GM21528 (cell line): ENCODE measurements at regions not wholly inside any gene's neighbourhood (a gene's known extent, or its start where the extent isn't known, plus 50 kb on each side); places are given as distances from the start of the nearest gene placed in this dataset.

Experiments used
- ATAC-seq: cut with Tn5 transposase; IDR thresholded peaks from one replicate; pipeline ENCODE4 v1.9.1; 2021; ENCODE audit warnings: mild to moderate bottlenecking, moderate library complexity; ENCODE audit not compliant: unreplicated experiment, low FRiP score

DNA sequence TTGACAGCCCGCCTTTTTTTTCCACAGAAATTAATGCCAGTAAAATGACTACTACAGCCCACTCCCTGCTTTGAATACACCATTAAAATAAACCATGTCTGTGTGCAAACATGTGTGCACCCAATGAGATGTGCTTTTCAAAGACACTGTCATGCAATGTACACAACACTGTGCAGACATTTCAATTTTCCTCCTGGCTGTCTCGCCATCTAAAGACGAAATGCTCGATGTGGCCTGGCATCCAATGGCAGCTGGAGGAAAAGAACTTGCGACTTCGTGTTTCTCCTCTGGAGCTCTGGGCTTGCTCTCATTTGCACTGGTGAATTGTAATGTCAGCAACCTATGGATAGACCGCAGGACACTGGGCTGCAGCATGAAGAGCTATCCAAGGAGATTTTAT is 147.0 kb upstream of the NAV2 start:
- no peak for ATAC-seq

DNA sequence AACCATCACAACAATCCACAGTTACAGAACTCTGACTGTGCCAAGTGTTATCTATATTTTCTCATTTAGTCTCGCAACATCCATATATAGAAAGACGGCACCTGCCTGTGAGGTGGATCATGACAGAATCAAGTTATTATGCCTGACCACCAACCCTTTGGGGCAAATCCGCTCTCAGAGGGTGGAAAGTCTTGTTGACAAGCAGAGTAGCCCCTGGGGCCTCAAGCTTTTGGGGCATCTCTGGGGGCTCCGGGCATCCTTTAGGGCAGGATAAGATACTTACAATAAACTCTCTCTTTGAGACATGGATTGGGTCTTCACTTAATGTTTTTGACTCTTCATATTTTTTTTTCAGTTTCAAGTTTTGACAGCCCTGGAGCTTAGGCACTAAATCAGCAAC is 150.5 kb upstream of the NAV2 start:
- no peak for ATAC-seq

DNA sequence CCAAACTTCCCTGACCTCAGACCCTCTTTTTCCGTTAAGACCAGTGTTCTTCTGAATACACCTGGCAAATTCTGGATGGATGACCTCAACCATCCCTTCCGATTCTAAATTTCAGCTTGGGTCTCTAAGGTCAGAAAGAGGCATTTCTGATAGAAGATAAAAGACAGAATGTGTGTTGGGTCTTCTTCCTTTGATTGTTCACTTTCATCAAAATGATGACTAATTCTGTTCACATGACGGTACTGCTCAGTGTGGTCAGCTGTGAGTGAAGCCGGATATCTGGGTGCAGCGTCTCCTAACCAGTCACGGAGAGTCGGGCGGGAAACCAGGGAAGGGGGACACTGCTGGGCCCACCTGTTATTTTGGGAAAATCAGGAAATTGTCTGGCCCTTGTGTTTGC is 151.6 kb upstream of the NAV2 start:
- ATAC-seq, result no peak

DNA sequence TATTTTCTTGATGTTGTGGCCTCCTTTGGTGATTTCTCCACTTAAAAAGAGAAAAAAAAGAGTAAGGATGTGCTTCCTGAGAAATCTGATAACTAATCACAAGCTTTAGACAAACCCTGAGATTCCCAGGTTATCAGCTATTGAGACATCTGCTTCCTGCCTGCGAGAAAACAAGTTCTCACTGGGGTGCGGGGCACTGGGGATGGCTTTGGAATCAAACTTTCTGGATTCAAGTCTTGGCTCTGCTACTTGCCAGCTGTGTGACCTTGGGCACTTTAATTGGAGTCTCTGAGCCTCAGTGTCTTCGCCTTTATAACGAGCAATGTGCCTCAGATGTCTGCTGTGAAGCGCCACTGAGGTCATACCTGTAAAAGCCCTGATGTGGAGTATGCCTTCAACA is 152.5 kb upstream of the NAV2 start:
- no peak for ATAC-seq

DNA sequence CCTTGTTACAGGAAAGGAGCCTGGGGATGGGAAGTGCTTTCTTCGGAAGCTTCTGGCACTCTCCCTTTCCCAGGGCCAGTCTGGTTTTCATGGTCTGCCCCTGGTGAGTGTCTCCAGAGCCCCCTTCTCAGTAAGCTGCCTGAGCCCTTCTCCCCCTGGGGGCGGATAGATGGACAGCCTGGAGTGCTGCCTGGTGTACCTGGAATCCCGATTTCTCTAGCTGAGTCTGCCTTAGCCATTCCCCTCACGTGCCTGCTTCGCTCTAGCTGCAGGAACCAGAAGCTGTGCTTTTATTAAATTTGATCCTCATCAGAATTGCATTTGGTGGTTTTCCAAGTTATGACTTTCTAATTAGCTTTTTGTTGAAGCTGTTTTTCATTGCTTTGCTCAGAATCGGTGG is 152.9 kb upstream of the NAV2 start:
- no peak for ATAC-seq

DNA sequence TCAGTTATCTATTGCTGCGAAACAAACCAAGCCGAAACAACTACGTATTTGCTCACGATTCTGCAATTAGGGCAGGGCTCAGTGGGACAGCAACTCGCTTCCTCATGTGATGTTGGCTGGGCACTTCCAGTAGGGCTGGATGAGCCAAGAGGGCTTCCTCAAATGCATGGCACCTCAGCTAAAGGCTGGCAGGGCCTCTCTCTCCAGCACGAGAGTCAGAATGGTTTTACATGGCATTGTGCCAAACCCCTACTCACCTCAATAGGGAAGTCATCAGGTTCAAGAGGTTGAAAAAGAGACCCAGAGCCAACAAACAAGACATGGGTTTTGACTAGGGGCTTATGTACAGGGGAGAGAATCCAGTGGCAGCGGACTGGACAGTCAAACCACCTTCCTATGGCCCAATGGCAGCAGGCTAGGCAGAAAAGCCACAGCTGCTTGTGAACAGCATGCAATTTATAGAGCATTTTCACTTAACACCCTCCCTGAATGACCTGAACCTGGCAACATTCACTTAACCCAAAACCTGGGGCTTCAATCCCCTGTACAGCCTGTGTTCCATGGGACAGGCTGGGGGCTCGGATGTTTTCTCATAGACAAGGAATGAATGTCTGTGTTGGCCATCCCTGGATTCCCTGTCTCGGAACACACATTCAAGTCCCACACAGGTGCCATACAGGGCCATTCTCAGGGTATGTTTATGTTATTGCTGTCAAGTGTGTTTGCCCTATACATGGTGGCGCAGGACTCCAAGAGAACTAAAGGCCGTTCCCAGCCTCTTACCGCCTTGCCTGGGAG is 154.2 kb upstream of the NAV2 start:
- no peak for ATAC-seq

DNA sequence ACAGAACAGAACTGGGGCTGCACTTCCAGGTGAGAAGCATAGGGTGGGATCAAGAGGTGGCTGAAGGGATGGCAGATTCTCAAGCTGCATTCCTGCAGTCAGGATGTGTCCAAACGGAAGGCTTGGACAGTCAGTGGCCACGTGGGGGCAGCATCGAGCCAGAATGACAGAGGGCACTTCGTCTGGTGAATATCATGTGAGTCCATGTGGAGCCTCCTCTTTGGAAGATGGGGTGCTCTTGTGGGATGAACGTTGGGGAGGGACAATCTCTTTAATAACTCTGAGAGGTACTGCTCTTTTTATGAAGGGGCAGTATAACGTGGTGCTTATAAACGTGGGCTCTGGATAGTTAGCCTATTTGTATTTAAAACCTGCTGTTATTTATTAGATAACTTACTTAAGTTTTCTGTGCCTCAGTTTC is 154.9 kb upstream of the NAV2 start:
- ATAC-seq, result no peak

DNA sequence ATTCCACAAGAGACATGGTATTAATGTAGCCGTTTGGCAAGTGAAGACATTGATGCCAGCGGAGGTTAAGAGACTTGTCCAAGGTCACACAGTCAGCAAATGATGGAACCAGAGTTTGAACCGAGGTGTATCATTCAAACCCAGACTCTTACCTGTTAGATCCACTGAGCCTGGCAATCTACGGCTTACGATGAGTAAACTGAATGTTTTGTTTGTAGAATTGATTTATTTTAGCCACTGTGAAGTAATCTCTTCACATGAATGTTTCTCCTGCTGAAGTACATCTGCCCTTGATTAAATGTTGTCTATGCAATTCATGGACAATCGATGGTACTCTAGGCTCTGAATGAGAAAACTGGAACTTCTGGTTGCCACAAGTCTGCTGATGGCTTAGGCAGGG is 155.5 kb upstream of the NAV2 start:
- no peak for ATAC-seq

DNA sequence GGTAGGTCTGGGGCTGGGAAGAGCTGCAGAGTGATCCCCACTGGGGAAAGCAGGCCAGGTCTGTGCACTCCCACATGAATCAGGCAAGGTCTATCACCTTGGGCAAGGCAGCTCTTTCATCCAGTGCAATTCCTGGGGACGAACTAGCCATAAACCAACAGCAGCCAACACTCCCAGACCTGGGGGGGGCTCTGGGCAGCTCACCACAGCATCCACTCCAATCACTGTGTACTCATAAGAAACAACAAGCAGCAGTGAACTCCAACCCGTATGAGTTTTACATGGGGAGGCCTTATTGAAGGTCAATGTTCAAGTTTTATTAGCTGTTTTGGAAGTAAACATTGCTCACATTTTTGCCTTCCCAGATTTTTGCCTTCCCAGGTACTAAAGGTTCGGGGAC is 157.4 kb upstream of the NAV2 start:
- ATAC-seq, result no peak

DNA sequence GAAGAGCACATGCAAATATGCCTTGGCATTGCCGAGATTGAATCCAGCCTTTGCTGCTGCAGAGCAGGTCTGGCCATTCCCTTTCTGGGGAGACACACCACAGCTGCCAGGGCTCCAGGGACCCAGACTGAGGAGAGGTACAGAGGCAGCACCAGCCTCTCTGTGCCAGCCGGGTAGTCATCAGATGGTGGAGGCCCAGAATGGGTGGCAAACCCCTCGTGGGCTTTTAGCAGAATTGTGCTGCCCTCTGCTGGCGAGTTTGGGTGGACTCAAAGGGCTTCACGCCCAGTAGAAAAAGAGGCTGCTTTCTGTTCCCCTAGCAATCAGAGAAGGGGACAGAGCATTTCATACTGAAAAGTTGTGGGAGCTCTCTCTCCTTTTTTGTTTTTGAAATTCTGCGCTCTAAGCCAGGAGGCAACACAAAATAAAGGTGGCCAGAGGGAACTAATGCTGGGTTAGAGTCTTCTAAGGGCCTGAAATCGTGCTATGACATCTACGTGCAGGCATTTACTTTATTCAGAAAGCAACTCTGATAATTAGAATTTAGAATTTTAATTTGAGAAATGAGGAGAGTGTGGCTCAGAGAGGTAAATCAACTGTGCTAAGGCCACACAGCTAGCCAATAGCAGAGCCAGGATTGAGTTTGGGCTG is 158.8 kb upstream of the NAV2 start:
- ATAC-seq, result no peak

DNA sequence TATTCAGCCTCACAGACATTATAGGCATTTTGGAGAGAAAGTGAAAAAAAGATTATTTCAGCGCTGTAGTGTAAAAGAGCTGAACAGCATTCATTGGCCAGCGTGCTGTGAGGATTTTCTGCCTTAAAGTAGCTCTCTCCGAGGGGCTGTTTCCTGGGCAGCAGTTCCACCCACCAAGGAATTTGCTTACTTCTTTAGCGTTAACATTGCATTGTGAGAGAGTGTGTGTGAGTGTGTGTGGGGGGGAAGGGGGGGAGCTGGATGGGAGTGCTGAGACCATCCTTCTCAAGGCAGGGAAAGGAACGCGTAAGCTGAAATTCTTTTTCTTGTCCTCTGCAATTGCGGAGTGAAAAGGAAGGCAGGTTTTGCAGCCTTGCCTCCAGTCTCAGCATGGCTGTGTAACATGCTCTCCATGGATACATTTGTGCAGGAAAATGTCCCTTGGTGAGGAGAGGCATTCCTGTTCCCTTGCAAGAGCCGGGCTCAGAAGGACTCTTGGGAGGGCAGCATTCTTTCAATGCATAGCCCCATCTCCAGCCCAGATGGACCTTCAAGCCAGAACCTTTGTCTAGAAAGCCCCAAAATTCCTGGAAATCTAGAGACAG is 159.9 kb upstream of the NAV2 start:
- ATAC-seq, result no peak

DNA sequence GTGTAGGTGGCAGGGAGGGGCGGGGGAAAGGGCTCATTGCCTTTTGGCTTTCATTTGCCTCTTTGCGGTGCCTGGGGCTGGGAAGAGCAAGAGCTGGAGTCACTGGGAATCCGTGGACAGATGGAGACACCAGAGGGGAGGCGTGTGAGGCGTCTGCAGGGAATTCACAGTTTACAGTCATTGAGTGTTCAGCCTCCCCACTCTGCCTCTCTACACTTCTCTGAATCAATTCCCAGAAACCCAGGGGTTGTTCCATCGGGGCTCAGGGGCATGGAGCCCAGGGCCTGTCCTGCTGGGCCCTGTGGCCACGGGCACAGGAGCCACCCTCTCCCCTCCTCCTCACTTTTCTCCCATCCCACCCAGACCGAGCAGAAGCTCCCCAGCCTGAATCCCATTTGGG is 160.5 kb upstream of the NAV2 start:
- ATAC-seq, result no peak

DNA sequence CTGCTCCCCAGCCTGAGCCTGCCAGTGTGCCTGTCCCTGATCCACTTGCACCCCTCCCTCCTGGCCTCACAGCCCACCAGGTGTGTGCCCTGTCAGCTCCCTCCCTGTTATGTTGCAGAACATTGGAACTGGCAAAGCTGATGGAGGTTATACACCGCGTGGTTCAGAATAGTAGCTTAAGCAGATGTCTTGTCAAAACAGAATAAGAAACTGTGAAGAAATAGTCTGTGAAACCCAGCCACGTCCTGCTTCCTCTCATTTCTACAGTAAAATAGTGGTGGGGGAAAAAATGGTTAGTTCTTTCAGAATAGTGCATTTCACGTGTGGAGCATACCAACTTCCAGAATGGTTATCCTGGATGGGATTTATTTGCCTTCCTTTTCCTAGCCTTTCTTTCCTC is 161.2 kb upstream of the NAV2 start:
- ATAC-seq, result peak; percentile 55

DNA sequence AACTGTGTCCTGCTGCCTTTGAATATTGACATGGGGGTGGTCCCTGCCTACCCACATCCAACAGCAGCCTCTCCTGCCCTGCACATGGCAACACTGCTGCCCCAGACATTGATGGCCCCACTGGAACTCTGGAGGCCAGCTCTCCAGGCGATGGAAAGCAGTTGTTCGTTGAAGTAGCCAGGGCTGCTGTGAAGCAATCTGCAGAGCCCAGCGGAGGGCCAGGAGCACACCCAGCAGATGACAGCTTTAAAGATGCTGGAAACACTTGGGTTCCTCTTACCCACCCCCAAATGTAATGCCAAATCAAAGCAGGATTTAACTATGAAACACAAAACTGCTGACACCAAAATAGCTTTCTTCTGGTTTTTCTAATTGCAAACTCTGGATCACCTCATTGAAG is 165.6 kb upstream of the NAV2 start:
- no peak for ATAC-seq

DNA sequence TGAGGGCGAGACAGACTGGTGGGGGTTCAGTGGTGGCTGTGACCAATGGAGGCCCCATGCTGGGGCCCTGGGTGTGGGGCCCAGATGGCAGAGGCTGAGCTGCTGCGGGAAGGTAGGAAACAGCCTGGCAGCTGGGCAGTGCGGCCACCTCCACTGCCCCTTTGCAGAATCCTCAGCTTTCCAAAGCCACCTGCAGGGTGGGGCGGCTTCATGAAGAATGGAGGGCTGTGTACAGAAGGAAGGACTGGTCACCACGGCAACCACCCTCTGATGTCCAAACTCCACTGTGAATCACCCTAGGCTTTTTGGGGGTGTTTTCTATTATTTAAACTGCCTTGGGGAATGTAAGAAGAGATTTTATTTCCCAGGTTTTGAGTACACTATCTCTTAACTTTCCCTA is 166.3 kb upstream of the NAV2 start:
- ATAC-seq, result no peak

DNA sequence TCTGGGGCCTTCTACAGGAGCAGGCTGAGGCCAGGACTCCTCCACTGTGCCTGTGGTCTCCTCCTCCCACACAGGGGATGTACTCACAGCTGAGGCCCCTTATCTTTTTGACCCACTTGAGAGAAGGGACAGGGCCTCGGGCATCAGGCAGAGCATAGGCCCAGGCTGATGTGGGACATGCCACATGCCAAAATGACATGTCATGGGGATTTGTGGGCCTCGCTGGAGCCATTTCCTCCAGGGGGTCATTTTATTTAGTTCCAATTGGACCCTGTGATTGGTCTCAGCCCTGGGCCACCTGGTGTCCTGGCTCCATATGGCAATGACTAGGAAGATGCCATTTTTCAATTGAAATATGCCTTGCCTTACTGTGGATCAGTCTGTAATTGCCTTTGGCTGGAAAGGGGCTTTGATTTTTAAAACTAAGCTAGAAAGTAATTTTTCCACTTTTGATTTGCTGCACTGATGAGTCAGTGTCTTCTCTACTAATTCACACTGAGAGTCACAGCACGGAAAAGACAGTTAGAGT is 171.1 kb upstream of the NAV2 start:
- ATAC-seq, result no peak

DNA sequence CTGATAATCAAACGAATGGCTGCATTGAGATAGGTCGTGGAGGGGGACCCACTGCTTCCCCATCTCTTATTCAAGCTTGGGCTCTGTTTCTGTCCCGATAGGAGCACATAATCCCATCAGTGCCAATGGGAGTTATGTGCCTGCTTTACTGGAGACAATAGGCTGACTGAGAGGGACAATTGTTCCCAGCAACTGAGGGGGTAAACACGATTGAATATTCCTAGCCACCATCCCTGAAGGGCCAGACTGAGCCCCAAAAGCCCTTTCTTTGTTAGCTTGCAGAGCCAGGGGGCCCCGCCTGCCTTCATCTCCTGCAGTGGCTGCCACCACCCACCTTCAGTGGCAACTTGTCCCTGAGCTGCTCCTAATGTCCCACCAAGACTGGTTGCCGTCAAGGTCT is 172.8 kb upstream of the NAV2 start:
- no peak for ATAC-seq

DNA sequence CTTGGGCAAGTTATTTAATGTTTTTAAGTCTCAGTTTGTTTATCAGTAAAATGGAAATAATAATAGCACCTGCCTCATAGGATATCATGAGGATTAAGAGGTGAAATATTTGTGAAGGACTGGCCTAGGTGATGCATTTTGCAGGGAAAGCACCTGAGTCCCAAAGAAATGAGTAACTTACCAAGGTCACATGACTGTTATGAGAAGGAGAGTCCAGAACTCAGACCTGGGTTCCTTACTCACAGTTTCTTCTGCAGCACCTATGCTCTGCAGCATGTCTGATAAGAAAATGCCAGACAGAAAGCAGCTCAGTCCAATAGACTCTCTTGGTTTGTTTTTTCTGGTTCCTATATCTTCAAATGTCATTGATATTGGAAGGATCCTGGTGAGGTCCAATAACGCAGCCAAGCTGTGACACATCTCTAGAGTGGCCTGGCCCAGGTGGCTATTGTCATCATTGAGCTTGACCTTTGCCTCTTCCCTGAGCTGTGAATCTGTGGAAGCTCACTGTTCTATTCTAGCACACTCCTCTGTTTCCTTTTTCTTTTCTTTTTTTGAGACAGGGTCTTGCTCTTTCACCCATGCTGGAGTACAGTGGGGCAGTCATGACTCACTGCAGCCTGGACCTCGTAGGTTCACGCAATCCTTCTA is 174.7 kb upstream of the NAV2 start:
- ATAC-seq, result no peak

DNA sequence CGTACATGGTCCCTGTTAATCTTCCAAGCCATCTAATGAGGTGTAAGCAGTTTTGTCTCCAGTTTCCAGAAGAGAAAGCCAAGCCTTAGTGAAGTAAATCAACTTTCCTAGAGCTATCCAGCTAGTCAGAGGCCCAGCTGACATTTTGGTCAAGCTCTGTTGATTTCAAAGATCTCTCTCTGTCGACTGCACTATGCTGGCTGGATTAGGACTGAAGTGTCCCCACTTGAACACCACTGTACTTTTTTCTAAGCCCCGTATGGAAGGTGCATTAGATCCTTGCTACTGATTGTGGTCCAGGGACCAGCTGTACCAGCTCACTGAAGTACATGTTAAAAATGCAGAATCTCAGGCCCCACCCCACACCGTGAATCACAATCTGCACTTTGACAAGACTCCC is 176.5 kb upstream of the NAV2 start:
- no peak for ATAC-seq

DNA sequence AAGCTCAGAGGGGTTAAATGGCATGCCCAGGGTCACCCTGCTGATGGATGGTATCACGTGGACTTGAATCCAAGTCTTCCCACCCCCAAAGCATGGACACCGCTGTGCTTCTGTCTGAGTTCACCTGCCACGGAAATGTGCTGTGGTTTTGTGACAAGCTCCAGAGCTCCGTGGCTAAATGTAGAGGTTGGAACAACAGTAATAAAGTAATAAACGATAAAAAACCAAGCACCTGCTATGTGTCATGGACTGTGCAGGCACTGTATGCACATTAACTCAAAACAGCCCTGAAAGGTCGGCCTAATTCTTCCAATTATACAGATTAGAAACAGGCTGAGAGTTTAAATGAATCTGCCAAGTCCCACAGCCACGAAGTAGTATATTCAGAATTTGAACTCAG is 182.1 kb upstream of the NAV2 start:
- no peak for ATAC-seq

DNA sequence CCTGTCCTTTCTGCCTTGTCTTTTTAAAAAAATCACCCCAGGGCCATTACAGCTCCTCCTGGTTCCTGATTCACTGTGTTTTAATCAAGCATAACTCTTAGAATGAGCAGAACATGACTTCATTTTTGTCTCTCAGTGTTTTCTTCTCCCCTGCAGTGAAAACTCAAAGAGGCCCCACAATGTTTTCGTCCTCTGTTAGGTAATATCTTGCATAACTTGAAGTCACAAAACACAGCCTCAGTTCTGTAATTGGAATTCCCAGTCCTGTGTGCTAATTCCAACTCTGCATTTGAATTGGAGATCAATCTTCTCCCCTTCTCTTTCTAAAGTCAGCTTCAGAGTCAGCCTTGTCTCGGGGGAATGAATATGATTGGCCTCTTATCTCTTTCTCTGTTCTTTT is 186.5 kb upstream of the NAV2 start:
- ATAC-seq, result no peak
